ENCODE measurements at regions not wholly inside any gene's neighbourhood (a gene's known extent, or its start where the extent isn't known, plus 50 kb on each side); places are given as distances from the start of the nearest gene placed in this dataset.

DNA sequence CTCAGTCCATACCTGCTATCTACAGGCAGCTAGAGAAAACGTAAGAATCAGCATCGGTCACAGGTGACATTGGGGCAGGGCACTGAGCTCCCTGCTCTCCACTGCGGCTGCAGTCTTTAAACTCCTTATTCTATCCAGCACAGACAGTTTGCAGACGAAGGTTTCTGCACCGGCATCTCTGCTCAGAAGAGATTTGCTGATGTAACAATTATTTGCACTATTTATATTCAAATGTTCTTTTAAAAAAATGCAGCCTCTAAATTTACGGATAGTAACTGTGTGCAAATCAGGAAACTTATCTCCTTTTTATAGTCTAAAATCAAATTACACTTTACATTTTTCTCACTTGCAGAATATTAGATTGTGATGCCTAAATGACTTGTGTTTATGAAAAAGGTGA, 671.0 kb downstream of the VRK1 start:
- Mint-ChIP-seq H3K27me3 (ENCODE audit: low read depth in 2 of 2) (peaks cover 0 to 2% of the 10 kb centered on the region in 2 donors), H3K4me1 (peaks cover 7 to 19% of the 10 kb centered on the region in 2 donors), H3K4me3 (no peak overlapping the region), H3K9me3 (no peaks in the 10 kb centered on the region), H3K36me3 (peaks cover under 1% of the 10 kb centered on the region), H3K27ac (no peak overlapping the region)
- 95% methylated on average over 4 of the region's 6 CpGs for WGBS (ENCODE audit: insufficient coverage)
- no peak overlapping the region for H3K27ac ChIP-seq (ENCODE audit: low read length)
- H3K27me3 ChIP-seq (ENCODE audit: control insufficient read depth, insufficient read depth, low read length): no peaks in the 10 kb centered on the region
- DNase-seq (no peak), ATAC-seq (no peak)
- H3K9me3 ChIP-seq (ENCODE audit: control insufficient read depth, insufficient read depth, low read length): no peaks in the 10 kb centered on the region
- H3K36me3 ChIP-seq (ENCODE audit: control insufficient read depth, insufficient read depth, low read length): no peaks in the 10 kb centered on the region
- no peak for TF ChIP-seq CTCF (IDR thresholded peaks at IDR 0.05)
- no peak overlapping the region for H3K4me3 ChIP-seq (ENCODE audit: low read length)
- no peaks in the 10 kb centered on the region for H3K4me1 ChIP-seq (ENCODE audit: control insufficient read depth, insufficient read depth, low read length)
- intact Hi-C loops (cut with micrococcal nuclease): no loop called here

- WGBS (ENCODE audit: insufficient coverage): 35% methylated on average over 4 of the region's 4 CpGs
- Histone ChIP-seq H3K27ac (ENCODE audit: low read length) (no peak overlapping the region), H3K36me3 (ENCODE audit: control insufficient read depth, insufficient read depth, low read length) (no peaks in the 10 kb centered on the region), H3K4me3 (ENCODE audit: low read length) (no peak overlapping the region), H3K4me1 (ENCODE audit: control insufficient read depth, insufficient read depth, low read length) (peaks cover 10% of the 10 kb centered on the region), H3K9me3 (ENCODE audit: control insufficient read depth, insufficient read depth, low read length) (no peaks in the 10 kb centered on the region), H3K27me3 (ENCODE audit: control insufficient read depth, insufficient read depth, low read length) (no peaks in the 10 kb centered on the region)
- Mint-ChIP-seq H3K36me3 (no peaks in the 10 kb centered on the region), H3K4me3 (no peak overlapping the region), H3K27me3 (ENCODE audit: low read depth in 2 of 2) (peaks cover 11 to 33% of the 10 kb centered on the region in 2 donors), H3K4me1 (peaks cover 16 to 27% of the 10 kb centered on the region in 2 donors), H3K9me3 (no peaks in the 10 kb centered on the region), H3K27ac (peak overlapping the region in 1 of 2 donors; percentile 18)
- TF ChIP-seq CTCF (IDR thresholded peaks at IDR 0.05): no peak
- DNase-seq (peak in 1 of 2 donors; percentile 30), ATAC-seq (peak; percentile 53 to 93 (median 72))
- intact Hi-C loops (cut with micrococcal nuclease): no loop called here
These were observed 680.2 kb downstream of the VRK1 start for GRCh38 chr14:97477353-97477752.

- H3K27me3 Mint-ChIP-seq (ENCODE audit: low read depth in 2 of 2): peaks cover 49 to 85% of the 10 kb centered on the region in 2 donors
- no peaks in the 10 kb centered on the region for H3K36me3 ChIP-seq (ENCODE audit: control insufficient read depth, insufficient read depth, low read length)
- peaks cover 6% of the 10 kb centered on the region for H3K4me1 ChIP-seq (ENCODE audit: control insufficient read depth, insufficient read depth, low read length)
- no peaks in the 10 kb centered on the region for H3K36me3 Mint-ChIP-seq
- peaks cover 16 to 33% of the 10 kb centered on the region in 2 donors for H3K4me1 Mint-ChIP-seq
- H3K4me3 ChIP-seq (ENCODE audit: low read length): no peak overlapping the region
- no peaks in the 10 kb centered on the region for H3K9me3 ChIP-seq (ENCODE audit: control insufficient read depth, insufficient read depth, low read length)
- DNase-seq: no peak
- H3K27ac ChIP-seq (ENCODE audit: low read length): no peak overlapping the region
- H3K9me3 Mint-ChIP-seq: no peaks in the 10 kb centered on the region
- no peak overlapping the region for H3K27ac Mint-ChIP-seq
- no peak for ATAC-seq
- intact Hi-C loops (cut with micrococcal nuclease): no loop called here
- no peak for TF ChIP-seq CTCF (IDR thresholded peaks at IDR 0.05)
- WGBS (ENCODE audit: insufficient coverage): 89% methylated on average over 10 of the region's 10 CpGs
- H3K4me3 Mint-ChIP-seq: no peak overlapping the region
- H3K27me3 ChIP-seq (ENCODE audit: control insufficient read depth, insufficient read depth, low read length): peaks cover 7% of the 10 kb centered on the region
These were observed 688.0 kb downstream of the VRK1 start for GRCh38 chr14:97485201-97485600.

GRCh38 chr14:97486601-97487120, 689.5 kb downstream of the VRK1 start:
- no peak for TF ChIP-seq CTCF (IDR thresholded peaks at IDR 0.05)
- Histone ChIP-seq H3K27me3 (ENCODE audit: control insufficient read depth, insufficient read depth, low read length) (peaks cover 7% of the 10 kb centered on the region), H3K4me3 (ENCODE audit: low read length) (no peak overlapping the region), H3K9me3 (ENCODE audit: control insufficient read depth, insufficient read depth, low read length) (no peaks in the 10 kb centered on the region), H3K4me1 (ENCODE audit: control insufficient read depth, insufficient read depth, low read length) (peaks cover 18% of the 10 kb centered on the region), H3K27ac (ENCODE audit: low read length) (no peak overlapping the region), H3K36me3 (ENCODE audit: control insufficient read depth, insufficient read depth, low read length) (no peaks in the 10 kb centered on the region)
- H3K27ac Mint-ChIP-seq: no peak overlapping the region
- intact Hi-C loops (cut with micrococcal nuclease): no loop called here
- ATAC-seq: no peak
- H3K4me3 Mint-ChIP-seq: no peak overlapping the region
- 93% methylated on average over 13 of the region's 13 CpGs for WGBS (ENCODE audit: insufficient coverage)
- DNase-seq: no peak
- H3K27me3 Mint-ChIP-seq (ENCODE audit: low read depth in 2 of 2): peaks cover 57 to 88% of the 10 kb centered on the region in 2 donors
- peaks cover 30 to 43% of the 10 kb centered on the region in 2 donors for H3K4me1 Mint-ChIP-seq
- H3K36me3 Mint-ChIP-seq: no peaks in the 10 kb centered on the region
- no peaks in the 10 kb centered on the region for H3K9me3 Mint-ChIP-seq
